ENCODE measurements at regions not wholly inside any gene's neighbourhood (a gene's known extent, or its start where the extent isn't known, plus 50 kb on each side); places are given as distances from the start of the nearest gene placed in this dataset.
A peak's percentile ranks its signal among the peaks of the same experiment; 100 is the strongest.
"Not testable (repeated sequence)": the region's sequence is repeated elsewhere in the genome, so short reads cannot be mapped to it uniquely, and the experiment has no call there.

DNA sequence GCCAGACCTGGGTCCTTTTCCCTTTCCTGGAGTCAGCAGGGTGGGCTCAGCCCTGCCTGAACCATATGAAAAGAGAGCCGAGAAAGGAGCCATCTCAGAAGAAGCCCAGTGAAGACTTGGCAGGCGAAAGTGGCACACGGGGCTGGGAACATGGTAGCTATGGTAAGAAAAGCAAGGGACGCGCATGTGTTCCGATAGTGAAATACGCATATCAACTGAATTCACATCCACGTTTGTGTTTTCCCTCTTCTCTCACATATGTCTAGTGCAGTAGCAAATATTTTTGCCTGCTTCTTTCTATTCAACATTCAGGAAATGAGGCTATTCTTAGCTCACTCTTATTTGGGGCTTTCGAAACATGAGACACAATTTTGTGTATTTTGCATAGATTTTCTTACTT is 54.1 kb upstream of the PEG3 start:
- DNase-seq (ENCODE audit: low read depth), result no peak
- in situ Hi-C loops (cut with HindIII; ENCODE audit: low pct_unique_long_range_greater_than_20kb, low sequenced_read_pairs), result no loop called here

DNA sequence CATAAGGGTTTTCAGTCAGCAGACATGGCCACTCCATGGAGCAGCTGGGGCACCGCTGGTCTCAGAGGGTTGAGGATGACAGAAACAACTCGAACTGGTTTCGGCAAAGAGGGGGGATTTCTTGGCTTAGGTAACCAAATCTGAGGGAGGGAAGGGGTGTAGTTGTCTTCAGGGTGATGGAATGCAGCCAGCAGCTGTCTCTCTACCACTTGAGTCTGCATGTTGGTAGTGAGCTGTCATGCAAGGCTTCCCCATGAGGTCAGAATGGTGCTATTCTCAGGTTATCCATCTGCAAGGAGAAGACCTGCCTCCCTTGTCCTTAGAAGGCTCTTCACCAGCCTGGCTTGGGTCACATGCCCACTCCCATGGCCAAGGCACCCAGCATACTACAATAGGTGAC is 55.6 kb upstream of the PEG3 start:
- no peak for DNase-seq (ENCODE audit: low read depth)
- in situ Hi-C loops (cut with HindIII; ENCODE audit: low pct_unique_long_range_greater_than_20kb, low sequenced_read_pairs), result no loop called here

DNA sequence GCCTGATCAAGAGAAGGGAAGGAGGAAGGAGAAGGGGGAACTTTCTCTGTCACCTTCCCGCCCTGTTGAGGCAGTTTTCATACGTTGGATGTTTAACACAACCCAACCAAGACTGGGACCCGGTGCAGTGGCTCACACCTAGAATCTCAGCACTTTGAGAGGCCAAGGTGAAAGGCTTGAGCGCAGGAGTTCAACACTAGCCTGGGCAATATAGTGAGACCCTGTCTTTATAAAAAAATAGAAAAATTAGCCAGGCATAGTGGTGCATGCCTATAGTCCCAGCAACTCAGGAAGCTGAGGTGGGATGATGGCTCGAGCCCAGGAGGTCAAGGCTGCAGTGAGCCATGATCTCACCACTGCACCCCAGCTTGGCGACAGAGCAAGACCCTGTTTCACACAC is 59.4 kb upstream of the PEG3 start:
- DNase-seq (ENCODE audit: low read depth), result no peak
- in situ Hi-C loops (cut with HindIII; ENCODE audit: low pct_unique_long_range_greater_than_20kb, low sequenced_read_pairs), result no loop called here

DNA sequence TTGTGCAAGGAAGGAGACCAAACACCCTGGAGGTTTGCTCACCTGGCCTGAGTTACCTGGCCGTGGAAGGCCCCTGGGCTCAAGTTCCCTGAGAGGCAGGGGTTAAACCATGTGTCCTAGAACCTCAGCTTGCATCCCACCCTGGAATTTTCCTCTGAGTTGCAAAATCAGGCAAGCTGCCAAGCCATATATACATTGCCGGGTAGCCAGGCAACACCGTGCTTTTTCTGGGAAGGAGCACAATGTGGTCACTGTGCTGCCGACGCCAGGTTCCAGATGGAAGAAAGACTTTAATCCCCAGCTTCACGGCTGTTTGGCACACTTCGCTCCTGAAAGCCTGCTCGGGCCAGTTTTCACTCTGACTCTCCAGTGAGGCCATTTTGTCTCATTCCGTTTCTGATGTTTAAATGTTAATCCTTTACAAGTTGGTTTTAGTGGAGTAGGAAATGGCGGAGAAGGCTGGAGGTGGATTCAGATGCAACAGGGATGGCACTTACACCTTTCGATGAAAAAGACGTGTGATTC is 60.1 kb upstream of the PEG3 start:
- in situ Hi-C loops (cut with HindIII; ENCODE audit: low pct_unique_long_range_greater_than_20kb, low sequenced_read_pairs), result no loop called here

DNA sequence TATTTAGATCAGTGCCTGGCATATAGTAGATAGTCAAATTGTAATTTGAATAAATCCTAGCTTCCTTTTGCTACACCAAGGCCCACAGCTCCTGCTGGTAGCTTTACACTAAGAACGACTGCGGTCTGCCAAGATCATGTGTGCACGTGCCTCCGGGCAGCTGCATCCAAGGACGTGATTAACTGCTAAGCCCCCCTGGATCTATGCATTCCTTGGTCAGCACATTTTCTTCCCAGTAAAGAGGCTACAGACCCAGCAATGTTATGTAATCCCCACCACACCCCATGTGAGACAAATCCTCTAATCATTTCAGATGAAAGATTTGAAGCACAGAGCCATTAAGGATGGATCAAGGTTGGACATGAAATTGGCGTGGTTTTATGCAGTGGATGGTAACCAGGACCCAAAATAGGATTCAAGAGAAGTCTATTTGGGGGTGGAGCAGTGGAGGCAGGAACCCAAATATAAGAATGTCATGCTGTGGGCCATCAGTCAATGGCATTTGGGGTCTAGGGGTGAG is 65.2 kb upstream of the PEG3 start:
- DNase-seq (ENCODE audit: low read depth), result no peak

More for the DNA sequence above, 60.1 kb upstream of the PEG3 start:
- no peak for DNase-seq (ENCODE audit: low read depth)

DNA sequence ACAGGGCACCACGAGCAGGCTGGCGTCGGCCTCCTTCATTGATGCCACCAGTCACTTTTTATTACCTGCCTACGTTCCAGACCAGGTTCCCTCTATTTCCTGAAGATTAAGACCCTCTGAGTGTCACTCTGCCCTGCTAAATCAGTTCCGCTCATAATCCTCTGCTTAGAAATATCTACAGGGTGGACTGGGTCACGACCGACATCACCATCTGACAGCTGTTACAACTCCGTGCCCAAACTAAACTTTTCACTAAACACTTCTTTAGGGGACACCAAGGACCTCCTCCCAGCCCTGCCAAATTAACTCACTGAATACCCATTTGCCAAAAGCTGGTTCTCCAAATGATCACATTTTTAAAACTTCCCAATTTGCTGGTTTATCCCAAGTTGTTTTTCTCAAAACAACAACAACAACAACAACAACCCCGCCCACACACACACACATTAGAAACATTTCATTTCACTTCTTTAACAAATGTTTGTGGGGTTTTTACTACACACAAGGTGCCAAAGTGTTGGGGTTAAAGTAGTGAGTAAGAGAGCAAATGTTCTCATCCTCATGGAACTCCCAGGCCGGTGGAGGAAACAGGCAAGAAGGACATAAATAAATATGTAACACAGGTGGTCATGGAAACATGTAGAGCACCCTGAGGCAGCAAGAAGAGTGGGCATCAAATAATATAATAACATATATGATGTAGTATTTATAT is 72.0 kb upstream of the PEG3 start:
- no peak for DNase-seq (ENCODE audit: low read depth)
- in situ Hi-C loops (cut with HindIII; ENCODE audit: low pct_unique_long_range_greater_than_20kb, low sequenced_read_pairs), result no loop called here

More for the DNA sequence above, 65.2 kb upstream of the PEG3 start:
- in situ Hi-C loops (cut with HindIII; ENCODE audit: low pct_unique_long_range_greater_than_20kb, low sequenced_read_pairs), result no loop called here

DNA sequence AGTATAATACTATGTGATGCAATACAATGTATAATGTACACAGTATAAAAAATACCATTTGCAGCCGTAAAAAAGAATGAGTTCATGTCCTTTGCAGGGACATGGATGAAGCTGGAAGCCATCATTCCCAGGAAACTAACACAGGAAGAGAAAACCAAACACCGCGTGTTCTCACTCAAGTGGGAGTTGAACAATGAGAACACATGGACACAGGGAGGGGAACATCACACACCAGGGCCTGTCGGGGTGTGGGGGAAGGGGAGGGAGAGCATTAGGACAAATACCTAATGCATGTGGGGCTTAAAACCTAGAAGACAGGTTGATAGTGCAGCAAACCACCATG is 72.6 kb upstream of the PEG3 start:
- in situ Hi-C loops (cut with HindIII; ENCODE audit: low pct_unique_long_range_greater_than_20kb, low sequenced_read_pairs); DNase-seq (ENCODE audit: low read depth): not testable (repeated sequence)

DNA sequence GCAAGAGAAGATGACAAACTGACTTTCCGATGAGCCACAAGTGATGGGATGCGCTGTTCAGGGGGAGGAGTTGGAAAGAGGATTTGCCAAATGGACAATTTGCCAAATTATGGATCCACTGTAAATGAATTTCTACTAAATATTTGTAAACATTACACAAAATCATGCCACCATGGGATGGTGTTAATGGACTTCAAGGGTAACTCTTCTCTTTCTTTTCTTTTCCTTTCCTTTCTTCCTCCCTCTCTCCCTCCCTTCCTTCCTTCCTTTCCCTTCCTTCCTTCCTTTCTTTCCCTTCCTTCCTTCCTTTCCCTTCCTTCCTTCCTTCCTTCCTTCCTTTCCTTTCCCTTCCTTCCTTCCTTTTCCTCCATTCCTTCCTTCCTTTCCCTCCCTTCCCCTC is 76.0 kb upstream of the PEG3 start:
- DNase-seq (ENCODE audit: low read depth), result no peak
- in situ Hi-C loops (cut with HindIII; ENCODE audit: low pct_unique_long_range_greater_than_20kb, low sequenced_read_pairs), result no loop called here

DNA sequence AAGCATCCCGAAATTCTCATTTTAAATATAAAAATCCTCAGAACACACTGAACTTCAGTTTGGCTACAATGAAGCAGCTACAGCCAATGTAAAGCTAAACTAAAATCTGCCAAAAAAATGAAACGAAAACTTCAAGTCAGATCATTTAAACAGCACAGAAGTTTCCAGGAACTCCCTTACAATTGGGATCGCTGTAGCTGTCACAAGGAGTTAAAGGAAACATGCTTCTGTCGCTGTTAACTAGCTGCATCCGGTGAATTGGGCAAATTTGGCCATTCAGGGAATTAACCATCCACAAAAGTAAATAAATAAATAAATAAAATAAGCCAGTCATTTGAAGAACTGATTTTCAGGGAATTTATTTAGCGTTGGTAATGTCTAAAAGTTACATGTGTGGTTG is 77.0 kb upstream of the PEG3 start:
- in situ Hi-C loops (cut with HindIII; ENCODE audit: low pct_unique_long_range_greater_than_20kb, low sequenced_read_pairs), result no loop called here
- DNase-seq (ENCODE audit: low read depth), result no peak

DNA sequence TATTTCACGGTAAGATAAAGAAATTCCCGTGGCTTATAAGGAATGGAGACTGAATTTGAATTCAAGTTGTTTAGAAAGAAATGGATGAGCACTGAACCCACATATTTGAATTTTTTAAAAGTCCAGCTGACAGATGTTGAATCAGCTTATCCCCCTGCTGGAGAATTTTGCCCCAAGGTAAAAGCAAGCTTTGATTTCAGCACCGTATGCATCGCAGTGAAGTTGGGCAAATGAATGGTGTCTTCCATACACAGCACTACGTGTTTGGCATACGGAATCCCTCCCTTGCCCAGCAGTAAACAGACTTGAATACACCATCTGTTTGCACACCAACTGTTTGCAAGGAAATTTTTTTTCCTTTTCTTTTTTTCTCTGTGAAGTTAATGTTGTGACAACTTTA is 77.5 kb upstream of the PEG3 start:
- in situ Hi-C loops (cut with HindIII; ENCODE audit: low pct_unique_long_range_greater_than_20kb, low sequenced_read_pairs), result no loop called here

DNA sequence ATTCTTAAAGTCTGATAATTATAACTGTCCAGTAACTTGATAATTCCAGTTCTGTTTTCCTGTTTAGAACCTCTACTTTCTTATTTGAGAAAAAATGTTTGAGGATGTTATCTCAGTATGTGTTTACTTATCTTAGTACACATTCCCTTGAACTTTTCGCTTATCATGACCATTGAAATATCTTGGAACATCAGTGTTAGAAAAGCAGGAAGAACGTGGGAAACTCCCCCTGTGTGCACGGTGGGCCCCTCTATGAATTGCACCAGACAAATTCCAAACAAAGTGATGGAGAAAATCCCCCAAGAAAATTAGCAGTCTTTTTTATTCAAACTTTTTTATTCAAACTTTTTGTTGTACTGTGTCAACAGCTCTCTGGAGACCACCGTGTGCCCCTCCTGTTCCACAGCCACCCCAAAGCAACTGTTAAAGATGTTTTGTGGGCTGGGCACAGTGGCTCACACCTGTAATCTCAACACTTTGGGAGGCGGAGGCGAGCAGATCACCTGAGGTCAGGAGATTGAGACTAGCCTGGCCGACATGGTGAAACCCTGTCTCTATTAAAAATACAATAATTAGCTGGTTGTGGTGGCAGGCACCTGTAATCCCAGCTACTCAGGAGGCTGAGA is 78.3 kb upstream of the PEG3 start:
- in situ Hi-C loops (cut with HindIII; ENCODE audit: low pct_unique_long_range_greater_than_20kb, low sequenced_read_pairs), result no loop called here
- DNase-seq (ENCODE audit: low read depth), result no peak

More for the DNA sequence above, 77.5 kb upstream of the PEG3 start:
- no peak for DNase-seq (ENCODE audit: low read depth)

DNA sequence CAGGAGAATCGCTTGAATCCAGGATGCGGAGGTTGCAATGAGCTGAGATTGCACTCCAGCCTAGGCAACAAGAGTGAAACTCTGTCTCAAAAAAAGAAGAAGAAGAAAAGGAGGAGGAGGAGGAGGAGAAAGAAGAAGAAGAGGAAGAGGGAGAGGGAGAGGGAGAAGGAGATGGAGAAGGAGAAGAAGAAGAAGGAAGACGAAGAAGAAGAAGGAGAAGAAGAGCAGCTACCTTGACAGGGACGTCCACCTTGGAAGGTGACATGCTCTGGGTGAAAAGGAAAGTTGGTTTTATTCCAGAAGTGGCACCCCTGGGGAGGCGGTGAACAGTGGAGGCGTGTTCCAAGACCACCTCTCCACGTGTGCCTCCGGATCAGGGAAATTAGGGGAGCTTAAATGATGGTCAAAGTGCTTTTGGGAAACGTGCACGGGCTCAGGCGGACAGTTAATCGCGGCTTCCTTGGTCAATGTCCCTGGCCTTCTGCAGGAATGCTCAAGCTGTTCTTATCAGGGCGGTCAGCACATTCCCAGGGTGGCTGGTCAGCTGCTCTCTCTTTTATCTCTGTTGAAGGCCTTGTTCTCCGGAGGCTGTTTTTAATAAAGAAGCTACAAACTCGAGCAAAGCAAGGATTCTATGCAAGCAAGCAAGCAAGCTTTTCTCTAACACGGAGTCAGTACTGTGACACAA is 78.9 kb upstream of the PEG3 start:
- no peak for DNase-seq (ENCODE audit: low read depth)
- in situ Hi-C loops (cut with HindIII; ENCODE audit: low pct_unique_long_range_greater_than_20kb, low sequenced_read_pairs), result no loop called here

DNA sequence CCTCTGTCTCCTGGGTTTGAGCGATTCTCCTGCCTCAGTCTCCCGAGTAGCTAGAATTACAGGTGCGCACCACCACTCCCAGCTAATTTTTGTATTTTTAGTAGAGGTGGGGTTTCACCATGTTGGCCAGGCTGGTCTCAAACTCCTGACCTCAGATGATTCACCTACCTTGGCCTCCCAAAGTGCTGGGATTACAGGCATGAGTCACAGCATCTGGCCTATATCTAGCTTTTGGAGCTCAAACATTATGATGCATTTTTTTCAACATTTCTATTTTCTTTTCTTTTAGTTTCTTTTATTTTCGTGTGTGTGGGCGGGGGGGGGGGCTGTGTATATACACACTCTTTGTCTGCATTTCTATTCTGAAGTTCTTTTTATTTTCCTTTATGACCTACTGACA is 85.6 kb upstream of the PEG3 start:
- in situ Hi-C loops (cut with HindIII; ENCODE audit: low pct_unique_long_range_greater_than_20kb, low sequenced_read_pairs); DNase-seq (ENCODE audit: low read depth): not testable (repeated sequence)

DNA sequence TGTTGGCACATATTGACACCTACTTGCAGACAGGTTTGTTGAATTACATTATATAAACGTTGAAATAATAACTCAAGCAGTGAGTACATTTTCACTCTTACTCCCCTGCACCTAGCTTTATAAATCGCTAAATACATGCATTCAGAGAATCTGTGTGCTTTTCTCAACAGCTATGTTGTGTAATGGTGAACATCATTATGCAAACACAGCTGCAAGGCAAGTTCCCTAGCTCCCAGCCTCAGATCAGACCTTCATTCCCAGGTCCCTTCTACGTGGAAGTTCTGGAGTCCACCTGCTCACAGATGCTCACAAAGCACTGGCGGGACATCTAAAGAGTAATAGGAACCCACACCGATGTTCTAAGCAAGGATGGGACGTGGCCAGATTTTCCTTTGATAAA is 86.8 kb upstream of the PEG3 start:
- DNase-seq (ENCODE audit: low read depth), result no peak
- in situ Hi-C loops (cut with HindIII; ENCODE audit: low pct_unique_long_range_greater_than_20kb, low sequenced_read_pairs), result no loop called here

DNA sequence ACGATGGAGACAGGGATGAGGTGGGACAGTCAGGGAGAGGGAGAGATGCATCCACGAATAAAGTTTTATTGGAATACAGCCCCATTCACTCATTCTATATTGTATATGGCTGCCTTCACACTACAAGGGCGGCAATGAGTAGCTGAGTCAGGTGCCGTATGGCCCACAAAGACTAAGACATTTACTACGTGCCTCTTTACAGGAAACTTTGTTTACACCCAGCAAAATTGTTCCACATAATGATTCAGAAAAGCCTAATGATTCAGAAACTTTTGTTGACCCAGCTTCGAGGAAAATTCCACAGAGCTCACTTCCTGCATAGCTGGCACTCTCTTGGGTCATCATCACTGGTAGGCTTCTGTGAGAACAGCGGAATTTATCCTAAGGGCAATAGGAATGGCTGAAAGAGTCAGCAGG is 87.3 kb upstream of the PEG3 start:
- in situ Hi-C loops (cut with HindIII; ENCODE audit: low pct_unique_long_range_greater_than_20kb, low sequenced_read_pairs), result no loop called here

DNA sequence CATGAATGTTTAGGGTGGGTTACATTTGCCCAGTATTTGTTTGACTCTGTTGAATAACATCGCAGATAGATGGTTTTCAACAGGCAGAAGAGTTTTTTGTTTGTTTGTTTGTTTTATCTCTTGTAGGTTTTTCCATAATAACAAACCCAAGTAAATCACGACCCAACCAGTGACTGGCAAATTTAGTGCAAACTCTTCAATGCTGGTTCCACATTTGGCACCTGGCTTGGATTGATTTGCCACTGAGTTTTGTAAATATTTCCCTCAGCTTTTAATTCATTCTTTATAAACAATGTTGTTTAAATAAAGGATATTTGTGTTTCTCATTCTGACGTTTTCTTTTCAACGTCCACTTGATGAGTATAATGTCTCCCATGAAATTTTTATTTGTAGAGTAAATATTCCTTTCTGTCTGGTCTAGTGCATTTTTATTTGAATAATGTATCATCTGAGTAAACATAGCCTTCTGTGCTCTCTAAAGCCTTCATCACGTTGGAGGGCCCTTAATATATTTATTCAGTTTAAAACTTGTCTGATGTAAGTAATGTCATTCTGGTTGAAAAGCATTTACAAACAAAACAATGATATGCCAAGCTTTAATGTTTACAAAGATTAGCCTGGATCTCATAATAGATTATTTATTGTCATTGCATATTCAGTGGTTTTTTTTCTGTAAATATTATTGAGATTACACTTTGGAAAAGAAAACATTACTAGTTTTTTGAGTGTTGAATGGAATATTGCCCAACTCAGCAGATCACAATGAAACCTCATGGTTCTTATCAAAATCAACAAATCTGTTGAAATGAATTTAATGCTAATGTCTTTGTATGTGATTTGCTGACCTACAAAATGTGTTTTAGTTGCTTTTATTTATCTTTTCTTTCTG is 90.4 kb upstream of the PEG3 start:
- no peak for DNase-seq (ENCODE audit: low read depth)
- in situ Hi-C loops (cut with HindIII; ENCODE audit: low pct_unique_long_range_greater_than_20kb, low sequenced_read_pairs), result no loop called here

More for the DNA sequence above, 87.3 kb upstream of the PEG3 start:
- peak; percentile 47 for DNase-seq (ENCODE audit: low read depth)

DNA sequence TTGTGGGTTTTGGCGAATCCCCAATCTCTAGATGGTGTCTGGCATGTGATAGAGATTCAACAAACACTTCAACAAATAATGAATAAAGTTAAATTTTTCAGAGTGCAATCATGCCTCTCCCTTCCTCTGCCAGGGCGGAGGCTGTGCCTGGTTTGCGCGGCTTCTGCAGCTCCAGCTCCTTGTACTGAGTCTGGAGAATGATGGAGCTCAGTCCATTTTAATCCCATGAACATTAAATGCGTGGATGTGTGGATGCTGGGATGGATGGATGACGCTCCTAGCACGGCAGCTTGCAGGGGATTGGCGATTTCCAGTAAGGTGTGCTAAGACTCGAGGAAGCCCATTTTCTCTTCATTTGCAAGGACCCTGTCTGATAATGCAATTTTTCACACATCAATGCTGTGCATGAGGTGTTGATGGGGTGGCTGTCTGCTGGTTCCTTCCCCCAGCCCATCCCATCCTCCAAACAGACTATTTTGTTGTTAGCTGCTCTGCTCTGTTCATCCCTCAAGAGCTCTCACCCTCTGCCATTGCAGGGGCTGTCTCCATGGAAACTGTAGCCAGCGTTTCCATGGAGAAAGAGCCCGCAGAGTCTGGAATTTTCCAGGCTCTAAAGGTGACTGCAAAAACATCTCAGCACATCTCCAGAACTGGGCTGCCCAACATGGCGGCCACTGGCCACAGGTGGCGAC is 92.6 kb upstream of the PEG3 start:
- in situ Hi-C loops (cut with HindIII; ENCODE audit: low pct_unique_long_range_greater_than_20kb, low sequenced_read_pairs), result no loop called here
- no peak for DNase-seq (ENCODE audit: low read depth)

All from Caki2 (cell line).